ENCODE measurements at regions not wholly inside any gene's neighbourhood (a gene's known extent, or its start where the extent isn't known, plus 50 kb on each side); places are given as distances from the start of the nearest gene placed in this dataset.

DNA sequence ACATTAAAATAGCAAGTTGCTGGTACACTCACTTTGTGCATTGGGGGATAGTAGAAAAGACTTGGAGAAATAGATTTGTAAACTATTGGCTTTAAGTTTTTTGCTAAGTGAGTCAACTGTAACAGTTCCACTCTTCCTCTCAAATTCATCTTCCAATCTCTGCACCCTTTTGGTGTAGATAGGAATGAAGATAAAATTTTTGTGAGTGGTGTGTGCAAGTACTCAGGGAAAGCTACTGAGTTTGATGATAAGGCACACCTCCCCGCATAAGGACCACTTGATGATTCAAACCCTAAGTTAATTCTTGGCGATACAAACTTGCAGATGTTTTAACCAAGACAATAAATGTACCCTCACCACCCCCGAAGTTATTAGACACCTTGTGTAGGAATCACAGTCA lies 168.3 kb upstream of the SLITRK1 start:
- TF ChIP-seq, protein P1, sequence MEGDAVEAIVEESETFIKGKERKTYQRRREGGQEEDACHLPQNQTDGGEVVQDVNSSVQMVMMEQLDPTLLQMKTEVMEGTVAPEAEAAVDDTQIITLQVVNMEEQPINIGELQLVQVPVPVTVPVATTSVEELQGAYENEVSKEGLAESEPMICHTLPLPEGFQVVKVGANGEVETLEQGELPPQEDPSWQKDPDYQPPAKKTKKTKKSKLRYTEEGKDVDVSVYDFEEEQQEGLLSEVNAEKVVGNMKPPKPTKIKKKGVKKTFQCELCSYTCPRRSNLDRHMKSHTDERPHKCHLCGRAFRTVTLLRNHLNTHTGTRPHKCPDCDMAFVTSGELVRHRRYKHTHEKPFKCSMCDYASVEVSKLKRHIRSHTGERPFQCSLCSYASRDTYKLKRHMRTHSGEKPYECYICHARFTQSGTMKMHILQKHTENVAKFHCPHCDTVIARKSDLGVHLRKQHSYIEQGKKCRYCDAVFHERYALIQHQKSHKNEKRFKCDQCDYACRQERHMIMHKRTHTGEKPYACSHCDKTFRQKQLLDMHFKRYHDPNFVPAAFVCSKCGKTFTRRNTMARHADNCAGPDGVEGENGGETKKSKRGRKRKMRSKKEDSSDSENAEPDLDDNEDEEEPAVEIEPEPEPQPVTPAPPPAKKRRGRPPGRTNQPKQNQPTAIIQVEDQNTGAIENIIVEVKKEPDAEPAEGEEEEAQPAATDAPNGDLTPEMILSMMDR (IDR thresholded peaks at IDR 0.05), result no peak
- TF ChIP-seq POLR2A (IDR thresholded peaks at IDR 0.05), result no peak
